ENCODE measurements at regions not wholly inside any gene's neighbourhood (a gene's known extent, or its start where the extent isn't known, plus 50 kb on each side); places are given as distances from the start of the nearest gene placed in this dataset.
A peak's percentile ranks its signal among the peaks of the same experiment; 100 is the strongest.

GRCh38 chr2:57906152-57906732, 140.4 kb upstream of the VRK2 start:
- no peaks in the 10 kb centered on the region for H3K9me3 ChIP-seq
- H3K36me3 ChIP-seq (replicated peaks in 1 of 2; ENCODE audit: control insufficient read depth in 1 of 2, insufficient read depth in 2 of 2, low read length in 1 of 2) = no peaks in the 10 kb centered on the region
- DNase-seq = peak; percentile 49
- TF ChIP-seq RAD21 (IDR thresholded peaks at IDR 0.05; ENCODE audit: low read length) (peak; percentile 95), JUND (IDR thresholded peaks at IDR 0.05) (no peak), RCOR1 (IDR thresholded peaks at IDR 0.05; ENCODE audit: low read length) (peak; percentile 69), SMC3 (IDR thresholded peaks at IDR 0.05; ENCODE audit: low read depth, low read length) (peak; percentile 81), CTCF (IDR thresholded peaks at IDR 0.05) (peak; percentile 86)
- no peaks in the 10 kb centered on the region for H3K79me2 ChIP-seq (ENCODE audit: insufficient read depth)
- CTCF ChIA-PET = interaction anchor here (0.6 to 1.8 kb wide), 23 partner anchors 9 to 849 kb away, joined by 3 to 15 read pairs (median 3); no protein-coding TSS in a partner anchor
- H3K9ac ChIP-seq = no peak overlapping the region
- H3K9me2 ChIP-seq = no peaks in the 10 kb centered on the region
- no peaks in the 10 kb centered on the region for H4K20me1 ChIP-seq (ENCODE audit: insufficient read depth)
- no peaks in the 10 kb centered on the region for H3K4me1 ChIP-seq (ENCODE audit: control insufficient read depth in 1 of 2, insufficient read depth in 2 of 2, low read depth in 1 of 2, low read length in 1 of 2)
- H3K4me2 ChIP-seq = no peak overlapping the region
- WGBS (ENCODE audit: low lambda C conversion rate) = 21% methylated on average over 5 of the region's 5 CpGs
- no peak overlapping the region for H3K27ac ChIP-seq (ENCODE audit: low read depth in 2 of 2, low read length in 1 of 2)
- H3K4me3 ChIP-seq (ENCODE audit: low read depth in 2 of 2, low read length in 1 of 2) = no peak overlapping the region; a peak in 1 of 4 replicates
- no peak overlapping the region for H2AFZ ChIP-seq (ENCODE audit: low read depth)
- POLR2A ChIA-PET = no interaction called here
- no peaks in the 10 kb centered on the region for H3K27me3 ChIP-seq (ENCODE audit: insufficient read depth)
- no peaks in the 10 kb centered on the region for H3F3A ChIP-seq (replicated peaks; ENCODE audit: insufficient read depth)

- ChIA-PET POLR2A (no interaction called here), CTCF (interaction anchor here (1.9 kb wide), 1 partner anchor 224 kb away, joined by 4 read pairs; no protein-coding TSS in a partner anchor)
- H3F3A ChIP-seq (replicated peaks; ENCODE audit: insufficient read depth) = no peaks in the 10 kb centered on the region
- WGBS (ENCODE audit: low lambda C conversion rate) = 74% methylated on average over 1 of the region's 1 CpG
- DNase-seq = no peak
- H3K9ac ChIP-seq = no peak overlapping the region
- no peak overlapping the region for H2AFZ ChIP-seq (ENCODE audit: low read depth)
- H4K20me1 ChIP-seq (ENCODE audit: insufficient read depth) = no peaks in the 10 kb centered on the region
- H3K4me2 ChIP-seq = no peak overlapping the region
- no peak overlapping the region for H3K4me3 ChIP-seq (ENCODE audit: low read depth in 2 of 2, low read length in 1 of 2)
- H3K27ac ChIP-seq (ENCODE audit: low read depth in 2 of 2, low read length in 1 of 2) = no peak overlapping the region
- H3K36me3 ChIP-seq (replicated peaks in 1 of 2; ENCODE audit: control insufficient read depth in 1 of 2, insufficient read depth in 2 of 2, low read length in 1 of 2) = no peaks in the 10 kb centered on the region
- no peaks in the 10 kb centered on the region for H3K9me3 ChIP-seq
- TF ChIP-seq JUND (IDR thresholded peaks at IDR 0.05) = no peak
- no peak for TF ChIP-seq RXRA (IDR thresholded peaks at IDR 0.05; ENCODE audit: borderline replicate concordance, low read depth)
- no peak for TF ChIP-seq EP300 (IDR thresholded peaks at IDR 0.05; ENCODE audit: borderline replicate concordance in 1 of 2, low read depth in 1 of 2, low read length in 1 of 2)
- no peak for TF ChIP-seq GATA2 (CRISPR knock-in tag; IDR thresholded peaks at IDR 0.05)
- no peak for TF ChIP-seq TAF1 (IDR thresholded peaks at IDR 0.05; ENCODE audit: borderline replicate concordance, low read depth, low read length)
- no peak for TF ChIP-seq FOXJ3 (CRISPR knock-in tag; IDR thresholded peaks at IDR 0.05)
- TF ChIP-seq RAD21 (IDR thresholded peaks at IDR 0.05; ENCODE audit: low read length) = no peak
- TF ChIP-seq SIN3A (IDR thresholded peaks at IDR 0.05; ENCODE audit: borderline replicate concordance, low read depth, low read length) = no peak
- TF ChIP-seq, protein P1, sequence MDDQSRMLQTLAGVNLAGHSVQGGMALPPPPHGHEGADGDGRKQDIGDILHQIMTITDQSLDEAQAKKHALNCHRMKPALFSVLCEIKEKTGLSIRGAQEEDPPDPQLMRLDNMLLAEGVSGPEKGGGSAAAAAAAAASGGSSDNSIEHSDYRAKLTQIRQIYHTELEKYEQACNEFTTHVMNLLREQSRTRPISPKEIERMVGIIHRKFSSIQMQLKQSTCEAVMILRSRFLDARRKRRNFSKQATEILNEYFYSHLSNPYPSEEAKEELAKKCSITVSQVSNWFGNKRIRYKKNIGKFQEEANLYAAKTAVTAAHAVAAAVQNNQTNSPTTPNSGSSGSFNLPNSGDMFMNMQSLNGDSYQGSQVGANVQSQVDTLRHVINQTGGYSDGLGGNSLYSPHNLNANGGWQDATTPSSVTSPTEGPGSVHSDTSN (IDR thresholded peaks at IDR 0.05) = no peak
- no peak for TF ChIP-seq MEF2A (IDR thresholded peaks at IDR 0.05; ENCODE audit: borderline replicate concordance, low read depth)
- TF ChIP-seq MXI1 (IDR thresholded peaks at IDR 0.05; ENCODE audit: low read depth, low read length) = no peak
- no peak for TF ChIP-seq TCF12 (IDR thresholded peaks at IDR 0.05)
- TF ChIP-seq CHD2 (IDR thresholded peaks at IDR 0.05; ENCODE audit: low read length, partially characterized antibody) = no peak
- no peak for TF ChIP-seq TEAD4 (IDR thresholded peaks at IDR 0.05; ENCODE audit: borderline replicate concordance, insufficient read depth)
- no peak for TF ChIP-seq NFIC (IDR thresholded peaks at IDR 0.05; ENCODE audit: borderline replicate concordance)
- no peak for TF ChIP-seq SMC3 (IDR thresholded peaks at IDR 0.05; ENCODE audit: low read depth, low read length)
- TF ChIP-seq NRF1 (IDR thresholded peaks at IDR 0.05; ENCODE audit: low read depth, low read length) = no peak
- TF ChIP-seq ELF1 (IDR thresholded peaks at IDR 0.05) = no peak
- TF ChIP-seq CTCF (IDR thresholded peaks at IDR 0.05) = no peak
- H3K4me1 ChIP-seq (ENCODE audit: control insufficient read depth in 1 of 2, insufficient read depth in 2 of 2, low read depth in 1 of 2, low read length in 1 of 2) = no peaks in the 10 kb centered on the region
- no peaks in the 10 kb centered on the region for H3K9me2 ChIP-seq
- H3K27me3 ChIP-seq (ENCODE audit: insufficient read depth) = no peaks in the 10 kb centered on the region
- no peaks in the 10 kb centered on the region for H3K79me2 ChIP-seq (ENCODE audit: insufficient read depth)
These were observed 139.2 kb upstream of the VRK2 start for GRCh38 chr2:57907411-57907810.
